ENCODE measurements at regions not wholly inside any gene's neighbourhood (a gene's known extent, or its start where the extent isn't known, plus 50 kb on each side); places are given as distances from the start of the nearest gene placed in this dataset.

- intact Hi-C loops (cut with DNase I), result no loop called here
- ATAC-seq (no peak), DNase-seq (no peak)
Observed at GRCh38 chrX:8310409-8310808, 139.3 kb upstream of the VCX2 start.

DNA sequence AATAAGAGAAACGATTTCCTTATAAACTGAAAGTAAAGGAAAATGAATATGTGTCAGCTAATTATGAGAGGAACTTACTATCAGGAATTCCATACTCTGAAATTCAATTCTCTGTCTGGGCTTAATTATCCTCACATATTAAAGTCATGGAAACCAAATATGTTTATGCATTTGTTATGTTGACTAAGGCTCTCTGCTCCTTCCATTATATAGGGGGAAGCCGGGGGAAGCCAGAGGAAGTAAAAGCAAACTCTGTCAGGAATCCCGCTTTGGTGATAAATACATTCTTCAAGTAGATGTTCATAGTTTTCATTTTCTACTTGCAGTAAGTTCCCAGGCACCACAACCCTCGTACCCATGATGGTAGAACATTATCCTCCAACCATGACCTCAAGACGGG is 142.8 kb upstream of the VCX2 start:
- DNase-seq (no peak), ATAC-seq (no peak)
- intact Hi-C loops (cut with DNase I), result no loop called here

DNA sequence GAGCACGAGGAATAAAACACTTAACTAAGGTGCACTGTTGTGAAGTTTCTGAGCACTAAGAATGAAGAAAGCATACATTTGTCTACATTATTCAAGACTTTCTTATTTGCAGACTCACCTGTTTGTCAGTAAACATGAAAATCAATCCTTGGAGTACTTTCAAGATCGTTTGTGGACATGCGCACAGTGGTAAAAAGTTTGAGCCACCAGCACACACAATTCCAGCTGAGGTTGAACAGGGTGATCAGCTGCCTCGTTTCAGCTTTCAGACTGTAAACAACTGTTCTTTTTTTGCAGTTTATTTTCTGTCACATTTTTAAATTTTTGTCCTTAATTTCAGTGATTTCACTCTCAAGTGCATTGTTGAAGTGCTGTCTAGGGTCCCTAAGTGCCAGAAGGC is 143.8 kb upstream of the VCX2 start:
- no peak for ATAC-seq
- no peak for DNase-seq
- intact Hi-C loops (cut with DNase I), result no loop called here

DNA sequence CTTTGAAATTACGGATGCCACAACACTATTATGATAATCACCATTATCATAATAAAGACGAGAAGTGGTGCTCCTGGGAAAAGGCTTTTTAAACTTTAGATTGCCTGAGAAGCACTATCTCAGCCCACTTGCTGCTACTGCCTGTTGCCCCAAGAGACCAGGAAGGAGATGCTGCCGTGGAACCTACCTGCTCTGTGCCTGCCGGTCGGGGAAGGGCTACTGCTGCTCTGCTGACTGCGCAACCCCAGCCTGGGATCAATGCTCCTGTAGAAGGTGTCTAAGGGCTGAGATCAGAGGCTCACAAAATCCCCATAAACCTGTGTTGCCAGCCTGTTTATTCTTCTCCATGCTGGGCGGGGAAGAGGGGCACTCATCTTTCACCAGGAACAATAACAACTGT is 145.3 kb upstream of the VCX3B start:
- intact Hi-C loops (cut with DNase I), result no loop called here
- DNase-seq, result no peak
- no peak for ATAC-seq

- no peak for ATAC-seq
- no peak for DNase-seq
- intact Hi-C loops (cut with DNase I), result no loop called here
Observed at GRCh38 chrX:8323356-8323755, 141.3 kb upstream of the VCX3B start.

DNA sequence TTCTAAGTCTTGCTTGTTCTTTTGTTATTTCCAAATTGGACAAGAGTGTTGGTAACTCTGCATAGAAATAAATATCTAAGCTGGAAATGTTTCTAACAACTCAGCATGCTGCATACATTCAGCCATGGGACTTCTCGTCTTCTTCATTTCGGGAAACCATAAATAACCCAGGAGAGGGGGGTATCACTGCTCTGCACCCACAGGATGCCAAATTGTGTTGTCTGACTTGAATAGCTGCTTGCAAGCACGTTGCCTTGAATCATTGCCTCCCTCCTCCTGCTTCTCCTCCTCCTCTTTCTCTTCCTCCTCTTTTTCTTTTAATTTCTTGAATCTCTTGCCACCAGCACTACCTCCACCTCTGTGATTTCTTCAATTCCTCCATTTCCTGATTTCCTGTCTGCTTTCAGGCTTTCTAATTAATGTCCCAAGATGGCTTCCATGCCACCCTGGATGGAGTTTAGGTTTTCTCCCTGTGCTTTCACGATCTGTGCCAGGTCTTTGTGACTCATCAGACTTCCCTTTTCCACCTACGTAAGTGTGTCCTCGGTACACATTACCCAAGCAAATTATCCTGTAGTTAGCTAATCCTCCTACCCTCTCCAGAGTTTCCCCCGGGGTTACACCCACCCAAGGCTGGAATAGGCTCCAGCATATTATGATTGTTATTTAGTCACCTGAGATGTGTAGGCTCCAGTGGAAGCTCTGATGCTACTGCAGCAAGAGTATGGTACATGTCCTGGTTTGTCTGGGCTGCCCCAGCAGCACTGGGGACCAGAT is 122.6 kb upstream of the VCX3B start:
- DNase-seq (no peak), ATAC-seq (peak in 1 of 2 donors; percentile 18)
- intact Hi-C loops (cut with DNase I), result no loop called here

DNA sequence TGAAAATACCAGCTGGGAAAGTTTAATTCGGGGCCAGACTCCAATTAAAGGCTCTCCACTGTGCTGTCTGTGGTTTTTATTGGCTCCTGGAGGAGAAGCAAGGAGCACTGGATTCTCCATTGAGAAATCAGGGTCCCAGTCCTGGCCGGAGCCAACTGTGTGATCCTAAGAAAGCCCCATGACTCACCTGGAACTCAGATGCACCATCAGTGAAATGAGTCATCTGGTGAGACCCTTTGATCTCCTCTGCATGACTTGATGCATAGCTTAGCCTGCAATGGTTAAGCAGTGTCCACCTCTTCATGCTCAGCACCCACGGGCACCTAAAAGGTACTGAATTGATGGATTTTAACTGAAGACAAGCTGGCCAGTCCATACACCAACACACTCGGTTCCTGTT is 119.2 kb upstream of the VCX3B start:
- no peak for DNase-seq
- no peak for ATAC-seq
- intact Hi-C loops (cut with DNase I), result no loop called here

DNA sequence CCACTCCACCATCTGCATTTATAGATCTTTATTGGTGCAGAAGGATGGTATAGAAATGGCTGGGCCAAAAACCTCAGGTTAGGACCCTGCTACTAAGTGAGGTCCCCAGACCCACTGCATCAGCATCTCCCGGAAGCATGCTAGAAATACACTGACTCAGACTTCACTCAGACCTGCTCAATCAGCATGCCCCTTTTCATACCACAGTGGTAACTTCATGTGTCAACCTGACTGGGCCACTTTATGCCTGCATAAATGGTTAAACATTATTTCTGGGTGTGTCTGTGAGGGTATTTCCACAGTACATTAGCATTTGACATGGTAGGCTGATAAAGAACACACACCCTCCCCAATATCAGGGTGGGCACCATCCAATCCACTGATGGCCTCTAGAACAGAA is 118.6 kb upstream of the VCX3B start:
- DNase-seq (no peak), ATAC-seq (no peak)
- intact Hi-C loops (cut with DNase I), result no loop called here

- ATAC-seq (no peak), DNase-seq (no peak)
- intact Hi-C loops (cut with DNase I), result no loop called here
Observed at GRCh38 chrX:8346892-8347291, 117.7 kb upstream of the VCX3B start.

DNA sequence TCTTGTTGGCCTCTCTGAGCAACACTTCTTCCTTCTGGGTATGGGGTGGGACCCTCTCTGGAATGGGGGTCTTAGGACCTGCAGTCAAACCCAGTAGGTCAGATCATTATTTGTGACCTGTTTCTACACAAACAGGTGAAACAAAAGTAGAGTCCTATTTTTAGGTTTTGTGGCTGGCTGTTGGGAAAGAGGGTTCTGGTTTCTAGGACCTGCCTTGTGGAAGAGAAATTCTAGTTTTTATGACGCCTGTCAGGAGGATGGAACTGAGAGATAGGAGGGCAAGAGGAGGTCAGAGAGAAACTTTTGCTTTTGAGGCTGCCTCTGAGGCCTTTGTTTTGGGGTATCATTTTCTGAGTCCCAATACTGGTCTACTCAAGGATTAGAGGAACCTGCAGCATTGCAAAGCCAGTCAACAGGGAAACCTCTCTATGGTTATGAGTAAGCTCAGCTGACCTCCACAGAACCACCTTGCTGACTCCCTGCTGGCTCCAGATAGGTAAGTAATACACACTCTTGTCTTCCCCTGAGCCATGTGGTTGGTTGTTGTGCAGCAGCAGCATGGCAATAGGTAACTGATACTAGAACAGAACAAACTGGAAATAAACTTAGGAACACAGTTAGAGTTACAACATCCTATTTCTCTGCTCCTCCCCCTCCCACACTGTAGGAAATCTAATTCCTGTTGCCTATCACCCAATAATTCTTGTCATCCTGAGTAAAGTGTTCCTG is 114.7 kb upstream of the VCX3B start:
- intact Hi-C loops (cut with DNase I), result no loop called here
- DNase-seq, result no peak
- ATAC-seq, result no peak

DNA sequence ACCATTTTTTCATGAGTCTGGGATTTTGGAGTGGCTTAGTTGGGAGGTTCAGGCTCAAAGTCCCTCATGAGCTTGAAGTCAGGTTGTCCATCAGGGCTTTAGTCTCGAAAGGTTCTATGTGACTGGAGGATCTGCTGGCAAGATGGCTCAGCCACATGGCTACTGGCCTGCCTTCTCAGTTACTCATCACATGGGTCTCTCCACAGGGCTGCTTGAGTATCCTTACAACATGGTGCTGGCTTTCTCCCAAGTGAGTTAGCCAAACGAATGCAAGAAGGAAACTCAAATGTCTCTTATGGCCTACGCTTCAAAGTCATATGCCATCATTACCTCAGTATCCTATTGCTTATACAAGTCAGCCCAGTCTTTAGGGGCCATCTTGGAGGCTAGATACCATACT is 106.3 kb upstream of the VCX3B start:
- no peak for DNase-seq
- intact Hi-C loops (cut with DNase I), result no loop called here
- no peak for ATAC-seq

- intact Hi-C loops (cut with DNase I), result loop anchor here (5.0 to 10.0 kb wide), 2 partner anchors 370 to 373 kb away; partner anchors contain the start of gene ANOS1 (in 1 of the 2)
- DNase-seq (peak; percentile 28), ATAC-seq (no peak)
Observed at GRCh38 chrX:8364369-8365141, 100.1 kb upstream of the VCX3B start.

GRCh38 chrX:8366481-8366880 is 98.1 kb upstream of the VCX3B start:
- DNase-seq (no peak), ATAC-seq (no peak)
- intact Hi-C loops (cut with DNase I), result loop anchor here in 1 of 2 donors (10.0 kb wide), 1 partner anchor 368 kb away; the partner anchor contains the start of gene ANOS1

- ATAC-seq (no peak), DNase-seq (no peak)
- intact Hi-C loops (cut with DNase I), result no loop called here
Observed at GRCh38 chrX:8374041-8374825, 90.4 kb upstream of the VCX3B start.

DNA sequence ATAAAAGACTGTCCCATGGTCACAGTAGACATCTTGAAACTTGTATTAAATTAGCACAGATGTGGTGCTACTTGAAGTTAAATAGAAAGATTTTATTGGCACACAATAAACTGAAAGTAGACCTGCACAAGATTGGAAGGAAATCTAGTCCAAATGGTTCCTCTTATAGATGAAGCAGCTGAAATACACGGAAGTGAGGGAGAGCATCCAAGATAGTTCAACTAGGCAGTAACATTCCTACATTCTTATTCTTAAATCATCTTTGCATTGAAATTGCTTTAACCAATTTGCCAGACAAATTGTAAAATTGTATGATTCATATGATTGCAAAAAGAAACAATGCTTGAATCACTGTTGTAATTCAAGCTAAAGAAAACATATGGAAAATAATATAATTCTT is 87.6 kb upstream of the VCX3B start:
- intact Hi-C loops (cut with DNase I), result no loop called here
- ATAC-seq (no peak), DNase-seq (no peak)

DNA sequence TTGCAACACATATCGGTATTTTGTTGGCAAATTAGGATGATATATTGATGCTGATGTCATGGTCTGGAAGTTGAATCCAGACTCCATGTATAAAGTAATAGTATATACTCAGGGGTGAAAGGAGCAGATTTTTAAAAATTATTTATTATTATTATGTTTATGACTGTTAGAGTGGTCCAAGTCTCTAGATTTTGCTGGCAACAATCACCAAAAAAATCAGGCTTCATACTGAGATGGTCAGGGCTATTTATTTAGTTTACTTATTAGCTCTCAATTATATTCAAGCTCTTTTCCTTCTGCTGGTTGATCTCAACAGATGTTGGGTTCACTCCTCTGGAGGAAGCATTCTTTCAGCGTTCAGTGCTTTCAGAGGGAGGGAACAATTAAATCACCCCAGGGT is 73.9 kb upstream of the VCX3B start:
- no peak for DNase-seq
- intact Hi-C loops (cut with DNase I), result no loop called here
- ATAC-seq, result no peak

DNA sequence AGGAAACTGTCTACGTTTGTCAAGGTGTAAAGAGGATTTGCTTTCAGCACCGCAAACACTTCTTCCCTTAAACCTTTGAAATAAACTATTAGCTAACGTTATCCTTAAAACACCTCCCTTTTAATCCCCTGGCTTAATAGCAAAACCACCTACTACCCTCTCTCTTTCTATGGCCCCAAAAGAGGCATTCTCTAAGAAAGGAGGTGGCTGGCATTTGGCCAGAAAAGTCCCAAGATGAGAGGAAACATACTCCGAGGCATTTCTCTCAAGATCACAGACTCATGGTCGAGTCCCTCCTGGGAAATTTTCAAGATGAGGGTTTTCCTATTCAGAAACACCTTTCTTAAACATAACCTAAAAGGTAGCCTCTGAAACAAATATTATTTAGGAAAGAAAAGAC is 60.6 kb upstream of the VCX3B start:
- ATAC-seq, result no peak
- intact Hi-C loops (cut with DNase I), result no loop called here
- DNase-seq, result no peak

GRCh38 chrX:8404471-8404870 is 60.2 kb upstream of the VCX3B start:
- ATAC-seq, result peak; percentile 69 to 74
- intact Hi-C loops (cut with DNase I), result no loop called here
- peak; percentile 41 for DNase-seq

- peak; percentile 44 to 53 for ATAC-seq
- no peak for DNase-seq
- intact Hi-C loops (cut with DNase I), result no loop called here
Observed at GRCh38 chrX:8404926-8405325, 59.7 kb upstream of the VCX3B start.
